ENCODE measurements at regions not wholly inside any gene's neighbourhood (a gene's known extent, or its start where the extent isn't known, plus 50 kb on each side); places are given as distances from the start of the nearest gene placed in this dataset.

DNA sequence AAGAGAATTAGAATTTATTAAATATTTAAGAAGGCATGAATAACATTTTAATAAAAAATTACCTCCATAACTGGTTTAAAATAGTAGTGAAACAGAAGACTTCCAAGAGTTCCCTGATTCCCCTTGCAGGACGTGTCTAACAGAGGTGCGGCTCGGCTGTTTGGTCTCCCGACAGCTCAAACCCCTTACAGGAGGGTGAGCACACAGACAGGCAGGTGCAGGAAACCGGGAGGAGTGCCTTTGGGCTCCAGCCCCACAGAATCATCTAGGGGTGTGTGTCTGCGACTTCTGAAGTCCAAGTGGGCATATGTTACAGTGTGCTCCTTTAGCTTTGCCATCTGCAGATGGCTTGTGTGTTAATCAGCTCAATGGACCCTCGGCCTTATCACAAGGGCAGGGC, 88.1 kb upstream of the CCSER1 start:
- Histone ChIP-seq H3K27me3 (no peaks in the 10 kb centered on the region), H3K9me3 (peaks cover 0 to 9% (median 0%) of the 10 kb centered on the region in 12 donors), H3K36me3 (no peaks in the 10 kb centered on the region), H3K4me1 (no peaks in the 10 kb centered on the region), H3K27ac (no peak overlapping the region), H3K4me3 (no peak overlapping the region)
- TF ChIP-seq, protein P1, sequence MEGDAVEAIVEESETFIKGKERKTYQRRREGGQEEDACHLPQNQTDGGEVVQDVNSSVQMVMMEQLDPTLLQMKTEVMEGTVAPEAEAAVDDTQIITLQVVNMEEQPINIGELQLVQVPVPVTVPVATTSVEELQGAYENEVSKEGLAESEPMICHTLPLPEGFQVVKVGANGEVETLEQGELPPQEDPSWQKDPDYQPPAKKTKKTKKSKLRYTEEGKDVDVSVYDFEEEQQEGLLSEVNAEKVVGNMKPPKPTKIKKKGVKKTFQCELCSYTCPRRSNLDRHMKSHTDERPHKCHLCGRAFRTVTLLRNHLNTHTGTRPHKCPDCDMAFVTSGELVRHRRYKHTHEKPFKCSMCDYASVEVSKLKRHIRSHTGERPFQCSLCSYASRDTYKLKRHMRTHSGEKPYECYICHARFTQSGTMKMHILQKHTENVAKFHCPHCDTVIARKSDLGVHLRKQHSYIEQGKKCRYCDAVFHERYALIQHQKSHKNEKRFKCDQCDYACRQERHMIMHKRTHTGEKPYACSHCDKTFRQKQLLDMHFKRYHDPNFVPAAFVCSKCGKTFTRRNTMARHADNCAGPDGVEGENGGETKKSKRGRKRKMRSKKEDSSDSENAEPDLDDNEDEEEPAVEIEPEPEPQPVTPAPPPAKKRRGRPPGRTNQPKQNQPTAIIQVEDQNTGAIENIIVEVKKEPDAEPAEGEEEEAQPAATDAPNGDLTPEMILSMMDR (IDR thresholded peaks at IDR 0.05), result no peak
- no peak for TF ChIP-seq POLR2A (IDR thresholded peaks at IDR 0.05)
- no peak for DNase-seq
- ATAC-seq, result no peak
- 78 to 86% (median 82%) methylated on average over 7 of the region's 7 CpGs for WGBS, 4 donors
- intact Hi-C loops (cut with DNase I), result no loop called here

DNA sequence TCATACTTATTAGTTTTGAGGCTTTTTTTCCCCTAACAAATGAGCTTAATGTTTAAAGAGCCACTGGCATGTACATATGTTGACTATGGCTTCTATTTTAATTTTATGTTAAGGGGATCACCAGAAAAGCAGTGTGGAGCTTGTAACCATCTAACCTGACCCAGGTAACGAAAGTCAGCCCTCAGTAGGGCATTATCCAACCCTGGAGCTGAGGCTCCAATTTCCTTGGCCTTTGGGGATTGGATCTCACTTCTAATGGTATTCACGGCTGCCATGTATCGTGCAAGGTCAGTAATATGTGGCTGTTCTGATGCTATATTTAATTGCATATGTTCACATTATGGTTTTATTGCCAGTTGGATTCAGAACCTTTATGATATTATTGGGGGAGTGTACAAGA, 75.2 kb upstream of the CCSER1 start:
- Histone ChIP-seq H3K36me3 (no peaks in the 10 kb centered on the region), H3K9me3 (no peaks in the 10 kb centered on the region), H3K4me3 (no peak overlapping the region), H3K4me1 (no peaks in the 10 kb centered on the region), H3K27ac (no peak overlapping the region), H3K27me3 (no peaks in the 10 kb centered on the region)
- no peak for ATAC-seq
- WGBS, 4 donors, result 79 to 86% (median 80%) methylated on average over 3 of the region's 3 CpGs
- DNase-seq, result no peak
- intact Hi-C loops (cut with DNase I), result no loop called here
- TF ChIP-seq POLR2A (IDR thresholded peaks at IDR 0.05), result no peak
- TF ChIP-seq, protein P1 (IDR thresholded peaks at IDR 0.05), result no peak

DNA sequence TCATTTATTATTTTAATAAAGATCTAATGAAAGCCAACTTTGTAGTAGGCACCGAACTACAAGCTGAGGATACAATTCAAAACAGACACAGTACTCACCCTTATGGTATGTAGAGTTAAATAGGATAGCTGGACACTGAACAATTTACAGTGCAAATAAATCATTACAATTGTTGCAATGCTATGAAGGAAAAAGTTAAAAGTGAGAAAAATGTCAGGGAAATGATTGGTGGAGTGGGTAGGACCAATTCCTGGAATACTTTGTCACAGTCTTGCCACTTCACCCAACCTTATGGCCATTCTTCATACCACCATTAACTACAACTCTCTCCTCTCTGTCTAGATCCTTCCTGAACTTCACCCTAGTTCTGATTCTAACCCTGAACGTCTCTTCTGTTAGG, 70.1 kb upstream of the CCSER1 start:
- no peaks in the 10 kb centered on the region for H3K9me3 ChIP-seq
- TF ChIP-seq, protein P1 (IDR thresholded peaks at IDR 0.05), result no peak
- TF ChIP-seq POLR2A (IDR thresholded peaks at IDR 0.05), result no peak
- no peak overlapping the region for H3K4me3 ChIP-seq
- 55 to 76% (median 67%) methylated on average over 2 of the region's 2 CpGs for WGBS, 4 donors
- intact Hi-C loops (cut with DNase I), result no loop called here
- H3K4me1 ChIP-seq, result no peaks in the 10 kb centered on the region
- no peaks in the 10 kb centered on the region for H3K36me3 ChIP-seq
- no peaks in the 10 kb centered on the region for H3K27me3 ChIP-seq
- DNase-seq, result no peak
- H3K27ac ChIP-seq, result no peak overlapping the region
- ATAC-seq, result no peak

DNA sequence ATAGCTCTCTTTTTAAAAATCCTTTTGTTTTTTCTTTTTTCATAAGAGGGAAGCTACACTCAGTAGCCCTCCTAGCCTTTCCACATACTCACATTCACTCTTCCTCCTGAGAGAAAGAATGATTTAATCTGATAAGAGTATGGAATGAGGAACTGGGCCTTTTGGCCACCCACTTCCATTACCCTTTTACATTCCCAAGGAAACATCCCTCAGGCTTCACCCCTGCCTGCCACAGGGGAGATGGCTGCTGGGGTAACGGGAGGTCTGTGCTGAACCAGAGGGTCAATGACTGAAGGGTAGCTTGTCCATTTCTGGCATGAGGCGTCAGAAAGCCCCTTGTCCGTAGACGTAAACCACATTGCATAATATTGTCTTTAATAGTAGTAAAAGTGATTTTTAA, 67.2 kb upstream of the CCSER1 start:
- DNase-seq (no peak), ATAC-seq (no peak)
- Histone ChIP-seq H3K9me3 (no peaks in the 10 kb centered on the region), H3K27ac (no peak overlapping the region), H3K36me3 (no peaks in the 10 kb centered on the region), H3K4me1 (no peaks in the 10 kb centered on the region), H3K27me3 (no peaks in the 10 kb centered on the region), H3K4me3 (no peak overlapping the region)
- TF ChIP-seq POLR2A (IDR thresholded peaks at IDR 0.05), result no peak
- TF ChIP-seq, protein P1 (IDR thresholded peaks at IDR 0.05), result no peak
- intact Hi-C loops (cut with DNase I), result no loop called here
- WGBS, 4 donors, result 77 to 84% (median 79%) methylated on average over 4 of the region's 4 CpGs

All from heart left ventricle (tissue), 16 donors.